Urothelium cell line (cell line): ENCODE measurements at regions not wholly inside any gene's neighbourhood (a gene's known extent, or its start where the extent isn't known, plus 50 kb on each side); places are given as distances from the start of the nearest gene placed in this dataset.

ENCODE experiments used
- DNase-seq: peaks from one replicate; pipeline ENCODE4 v3.0.0; 2011; ENCODE audit warnings: low spot score, mixed read lengths
- FAIRE-seq: peaks from 2 replicates; lab custom pipeline; 2011; peaks lifted over from hg19 to GRCh38; lab: Jason Lieb, UNC

GRCh38 chr10:36506697-36507496 lies 618.5 kb upstream of the ANKRD30A start:
- FAIRE-seq (no peak), DNase-seq (no peak)

- no peak for FAIRE-seq
- no peak for DNase-seq
These were observed 619.1 kb upstream of the ANKRD30A start for GRCh38 chr10:36506261-36506660.

DNA sequence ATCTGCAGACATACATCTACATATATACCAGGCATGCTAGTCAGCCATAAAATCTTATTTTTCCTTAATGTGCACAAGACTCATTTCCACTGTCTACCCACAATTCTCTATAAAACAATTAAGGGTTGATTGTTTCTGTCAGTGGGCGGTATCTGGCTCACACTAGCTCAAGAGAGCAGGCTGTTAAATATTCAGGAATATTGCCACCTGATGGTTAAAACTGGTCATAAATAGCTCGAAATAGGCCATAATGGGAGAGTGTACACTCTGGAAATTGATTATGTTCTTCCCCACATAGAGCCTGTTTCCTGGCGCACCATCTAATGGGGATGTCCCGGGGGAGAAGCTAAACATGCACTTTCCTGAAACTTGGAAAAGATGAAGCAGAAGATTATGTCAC lies 620.6 kb upstream of the ANKRD30A start:
- DNase-seq, result no peak

GRCh38 chr10:36500266-36500665 lies 625.1 kb upstream of the ANKRD30A start:
- no peak for FAIRE-seq
- DNase-seq, result no peak

More for the DNA sequence above, 620.6 kb upstream of the ANKRD30A start:
- no peak for FAIRE-seq

- DNase-seq (no peak), FAIRE-seq (no peak)
These were observed 625.7 kb upstream of the ANKRD30A start for GRCh38 chr10:36499693-36500092.

DNA sequence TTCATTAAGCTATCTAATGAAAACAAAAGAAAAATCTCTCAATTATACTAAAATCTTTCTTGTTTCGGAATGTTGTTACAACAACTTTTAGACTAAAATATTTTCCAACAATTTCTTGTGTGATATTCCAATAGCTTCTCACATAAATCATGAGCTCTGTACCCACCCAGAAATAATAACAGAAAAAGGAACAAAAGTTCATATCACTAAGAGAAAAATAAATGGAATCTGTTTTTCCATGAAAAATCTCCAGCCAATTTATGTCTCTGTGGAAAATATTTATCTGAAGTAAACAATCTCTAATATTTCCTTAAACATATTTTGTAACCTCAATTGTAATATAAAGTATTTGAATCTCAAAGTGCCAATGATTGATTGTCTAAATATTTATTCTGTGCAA lies 628.6 kb upstream of the ANKRD30A start:
- no peak for FAIRE-seq
- no peak for DNase-seq

- FAIRE-seq (no peak), DNase-seq (peak; percentile 43)
These were observed 631.0 kb upstream of the ANKRD30A start for GRCh38 chr10:36494371-36494770.

DNA sequence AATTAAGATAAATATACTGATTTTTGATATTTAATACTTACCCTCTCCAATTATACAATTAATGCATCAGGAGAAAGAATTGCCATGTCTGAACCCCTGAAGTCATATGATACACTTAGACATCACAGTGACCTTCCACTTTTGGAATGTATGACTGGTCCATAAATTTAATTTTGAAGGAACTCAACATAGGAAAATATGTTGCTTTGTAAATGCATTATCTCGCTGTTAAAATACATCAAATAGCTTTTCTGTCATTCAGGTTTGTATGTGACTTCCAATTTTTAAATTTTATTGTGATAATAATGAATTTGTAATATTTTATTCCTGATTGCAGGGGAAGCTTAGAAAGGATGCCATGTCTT lies 631.9 kb upstream of the ANKRD30A start:
- FAIRE-seq, result no peak

DNA sequence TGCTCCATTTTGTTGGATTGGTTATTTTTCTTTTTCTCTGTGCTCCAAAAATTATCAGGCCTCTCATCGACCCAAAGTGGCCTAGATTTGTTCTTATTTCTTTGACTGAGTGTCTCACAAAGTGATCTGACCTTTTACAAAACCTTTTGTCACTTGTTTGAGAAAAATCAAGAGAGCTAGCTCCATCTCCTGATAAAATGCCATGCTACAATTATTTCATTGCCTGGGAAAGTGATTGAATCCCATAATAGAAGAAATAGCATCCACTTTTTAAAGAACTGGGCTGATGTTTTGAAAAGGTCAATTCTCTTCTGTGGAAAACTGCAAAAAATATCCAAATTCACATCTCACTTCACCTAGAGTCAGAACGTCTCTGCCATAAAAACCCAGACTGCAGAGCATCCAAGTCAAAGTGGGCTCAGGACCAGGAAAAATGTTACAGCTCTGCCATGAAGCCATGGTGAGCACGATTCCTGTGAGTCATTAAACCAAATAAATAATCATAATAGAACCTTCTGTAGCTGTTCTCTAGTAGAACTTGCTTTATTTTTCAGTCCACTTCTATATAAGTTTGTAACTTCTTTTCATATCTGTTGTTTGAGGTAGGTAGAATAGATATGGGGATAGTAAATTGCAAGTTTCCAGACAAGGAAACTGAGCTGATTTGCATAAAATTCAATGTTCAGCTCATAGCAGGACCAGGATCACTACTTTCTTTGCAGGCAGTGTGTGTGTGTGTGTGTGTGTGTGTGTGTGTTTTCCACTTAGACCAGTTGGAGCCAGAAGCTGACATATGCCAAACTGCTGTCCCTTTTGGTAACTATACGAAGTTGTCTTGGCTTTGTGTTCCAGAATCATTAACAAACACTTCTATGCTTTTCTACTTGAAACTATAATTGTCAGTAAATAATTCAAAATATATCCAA lies 632.5 kb upstream of the ANKRD30A start:
- DNase-seq (no peak), FAIRE-seq (no peak)

More for the DNA sequence above, 631.9 kb upstream of the ANKRD30A start:
- no peak for DNase-seq

DNA sequence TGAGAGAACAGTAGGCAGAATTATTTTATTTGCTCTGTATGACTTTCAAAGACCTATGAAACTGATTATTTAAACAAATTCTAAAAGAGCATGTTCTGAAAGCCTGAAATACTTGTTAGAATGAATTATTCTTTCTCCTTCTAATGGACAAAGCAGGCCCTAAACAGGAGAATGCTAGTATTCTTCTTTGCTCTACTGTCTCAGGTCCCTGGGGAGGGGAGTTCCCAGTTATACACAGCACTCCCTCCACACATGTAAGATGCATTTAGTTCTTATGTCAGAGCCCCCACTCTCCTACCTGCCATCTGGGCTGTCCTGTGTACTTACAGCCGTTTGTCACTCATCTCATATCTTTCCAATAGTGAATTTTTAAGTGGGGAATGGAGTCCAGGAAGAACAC lies 633.5 kb upstream of the ANKRD30A start:
- DNase-seq, result no peak
- FAIRE-seq, result no peak

DNA sequence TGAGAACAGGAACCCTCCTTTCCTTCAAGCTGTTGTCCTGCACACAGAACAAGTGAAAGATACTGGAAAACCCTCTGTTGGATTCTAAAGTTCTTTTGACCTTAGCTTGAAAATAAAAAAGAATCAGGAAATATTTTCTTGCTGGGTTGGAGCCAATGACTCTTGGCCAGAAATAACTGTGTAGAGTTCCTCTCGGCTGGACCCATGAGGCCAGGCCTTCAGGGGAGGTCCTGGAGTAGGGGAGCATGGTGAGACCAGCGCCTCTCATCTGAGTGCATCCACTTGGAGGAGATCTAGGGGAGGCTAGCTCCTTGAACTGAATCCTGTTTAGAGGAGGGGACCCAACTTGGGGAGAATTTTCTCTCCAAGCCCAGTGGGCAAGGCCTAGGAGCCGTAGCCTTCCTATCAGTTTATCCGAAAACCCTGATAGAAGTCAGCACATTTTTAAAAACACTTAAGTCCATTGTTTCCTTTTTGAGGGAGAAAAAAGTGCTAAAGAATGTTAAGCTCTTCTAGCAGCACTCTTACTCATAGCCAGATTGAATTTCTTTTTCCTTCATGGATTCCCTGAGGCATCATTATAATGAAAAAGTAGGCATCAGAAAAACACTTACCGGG lies 635.7 kb upstream of the ANKRD30A start:
- no peak for DNase-seq
- FAIRE-seq, result no peak

GRCh38 chr10:36489181-36489580 lies 636.2 kb upstream of the ANKRD30A start:
- FAIRE-seq (no peak), DNase-seq (no peak)

- DNase-seq (no peak), FAIRE-seq (no peak)
These were observed 636.8 kb upstream of the ANKRD30A start for GRCh38 chr10:36488579-36488978.

DNA sequence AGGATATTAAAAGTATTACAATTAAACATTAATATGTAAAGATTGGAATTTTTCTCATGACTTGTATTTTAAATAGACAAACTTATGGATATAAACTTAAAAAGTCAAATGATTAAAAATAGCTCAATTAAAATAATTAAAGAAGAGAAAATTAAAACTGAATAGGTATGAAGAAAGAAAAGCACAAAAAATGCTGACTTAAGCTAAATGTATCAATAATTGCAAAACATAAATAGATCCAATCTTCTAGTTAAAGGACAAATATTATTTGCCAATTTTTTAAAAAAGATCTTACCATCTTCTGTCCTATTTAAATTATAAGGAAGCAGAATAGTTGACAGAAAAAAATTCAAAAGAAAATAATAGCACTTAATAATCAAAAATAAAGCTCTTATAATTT lies 646.3 kb upstream of the ANKRD30A start:
- DNase-seq (no peak), FAIRE-seq (no peak)

GRCh38 chr10:36476399-36476798 lies 649.0 kb upstream of the ANKRD30A start:
- no peak for DNase-seq

DNA sequence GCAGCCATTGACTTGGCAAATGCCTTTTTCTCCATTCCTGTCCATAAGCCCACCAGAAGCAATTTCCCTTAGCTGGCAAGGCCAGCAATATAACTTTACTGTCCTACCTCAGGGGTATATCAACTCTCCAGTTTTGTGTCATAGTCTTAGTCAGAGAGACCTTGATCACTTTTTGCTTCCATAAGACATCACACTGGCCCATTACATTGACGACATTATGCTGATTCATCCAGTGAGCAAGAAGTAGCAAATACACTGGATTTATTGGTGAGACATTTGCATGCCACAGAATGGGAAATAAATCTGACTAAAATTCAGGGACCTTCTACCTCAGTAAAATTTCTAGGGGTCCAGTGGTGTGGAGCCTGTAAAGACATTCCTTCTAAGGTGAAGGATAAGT lies 649.7 kb upstream of the ANKRD30A start:
- FAIRE-seq, result no peak
- DNase-seq, result no peak

More at GRCh38 chr10:36476399-36476798, 649.0 kb upstream of the ANKRD30A start:
- FAIRE-seq, result no peak

GRCh38 chr10:36474456-36474855 lies 650.9 kb upstream of the ANKRD30A start:
- DNase-seq (no peak), FAIRE-seq (no peak)

GRCh38 chr10:36473122-36473521 lies 652.3 kb upstream of the ANKRD30A start:
- FAIRE-seq (no peak), DNase-seq (no peak)

GRCh38 chr10:36469585-36469984 lies 655.8 kb upstream of the ANKRD30A start:
- FAIRE-seq (no peak), DNase-seq (no peak)

DNA sequence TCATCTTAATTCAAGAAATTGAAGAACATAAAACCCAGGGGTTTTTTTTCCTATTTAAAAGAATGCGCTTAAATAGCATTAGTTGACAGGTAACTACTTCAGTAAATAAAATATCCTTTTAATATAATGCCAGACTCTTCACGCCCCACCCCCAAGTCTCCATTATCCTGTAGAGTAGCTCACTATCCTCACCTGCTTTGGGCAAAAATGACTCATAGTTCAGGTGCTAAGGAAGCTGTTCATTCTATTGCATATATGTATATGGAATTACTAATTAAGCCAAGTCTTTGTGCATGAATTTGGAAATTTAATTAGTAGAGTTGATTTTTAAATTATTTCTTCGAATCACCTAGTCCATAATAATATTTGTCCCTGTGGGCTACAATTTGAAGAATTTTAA lies 656.8 kb upstream of the ANKRD30A start:
- no peak for FAIRE-seq
- no peak for DNase-seq

- FAIRE-seq, result no peak
- no peak for DNase-seq
These were observed 659.6 kb upstream of the ANKRD30A start for GRCh38 chr10:36465604-36466379.
